B cell (primary cell): ENCODE measurements at regions not wholly inside any gene's neighbourhood (a gene's known extent, or its start where the extent isn't known, plus 50 kb on each side); places are given as distances from the start of the nearest gene placed in this dataset.

Source experiments
- EZH2 ChIP-seq: IDR thresholded peaks from 2 replicates; pipeline ENCODE4 v1.6.1; 2012; ENCODE audit warnings: borderline replicate concordance, low read depth, mild to moderate bottlenecking, moderate library complexity, low read length; ENCODE audit not compliant: insufficient read depth, poor library complexity, severe bottlenecking
- TF ChIP-seq, protein P1 (sequence below): fragments of 200-600 bp; IDR thresholded peaks from one replicate; pipeline ENCODE4 v1.8.0; 2022; ENCODE audit warnings: antibody characterized with exemption, mild to moderate bottlenecking

DNA sequence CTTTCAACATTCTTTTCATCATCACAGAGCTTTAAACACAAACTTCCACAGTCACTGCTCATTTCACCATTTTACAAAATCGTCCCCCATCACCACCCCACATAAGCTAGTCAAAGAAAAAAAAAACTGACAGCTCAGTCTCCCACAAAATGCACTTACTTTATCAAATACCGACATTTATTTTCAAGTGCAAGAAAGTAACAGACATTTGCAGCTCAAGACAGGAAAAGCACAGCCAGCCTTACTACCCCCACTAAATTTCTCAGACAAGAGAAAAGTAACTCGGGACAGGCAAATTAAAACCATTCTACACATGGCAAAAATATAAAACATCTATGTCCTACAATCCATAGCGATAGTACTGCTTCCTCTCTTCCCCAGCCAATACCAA is 402.4 kb downstream of the SHQ1 start:
- TF ChIP-seq, protein P1, sequence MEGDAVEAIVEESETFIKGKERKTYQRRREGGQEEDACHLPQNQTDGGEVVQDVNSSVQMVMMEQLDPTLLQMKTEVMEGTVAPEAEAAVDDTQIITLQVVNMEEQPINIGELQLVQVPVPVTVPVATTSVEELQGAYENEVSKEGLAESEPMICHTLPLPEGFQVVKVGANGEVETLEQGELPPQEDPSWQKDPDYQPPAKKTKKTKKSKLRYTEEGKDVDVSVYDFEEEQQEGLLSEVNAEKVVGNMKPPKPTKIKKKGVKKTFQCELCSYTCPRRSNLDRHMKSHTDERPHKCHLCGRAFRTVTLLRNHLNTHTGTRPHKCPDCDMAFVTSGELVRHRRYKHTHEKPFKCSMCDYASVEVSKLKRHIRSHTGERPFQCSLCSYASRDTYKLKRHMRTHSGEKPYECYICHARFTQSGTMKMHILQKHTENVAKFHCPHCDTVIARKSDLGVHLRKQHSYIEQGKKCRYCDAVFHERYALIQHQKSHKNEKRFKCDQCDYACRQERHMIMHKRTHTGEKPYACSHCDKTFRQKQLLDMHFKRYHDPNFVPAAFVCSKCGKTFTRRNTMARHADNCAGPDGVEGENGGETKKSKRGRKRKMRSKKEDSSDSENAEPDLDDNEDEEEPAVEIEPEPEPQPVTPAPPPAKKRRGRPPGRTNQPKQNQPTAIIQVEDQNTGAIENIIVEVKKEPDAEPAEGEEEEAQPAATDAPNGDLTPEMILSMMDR: no peak
- TF ChIP-seq EZH2: no peak
